Stomach (tissue), 8 donors: ENCODE measurements at regions not wholly inside any gene's neighbourhood (a gene's known extent, or its start where the extent isn't known, plus 50 kb on each side); places are given as distances from the start of the nearest gene placed in this dataset.

ENCODE experiments used
- DNase-seq, 2 donors: peaks; one replicate each; pipeline versions ENCODE4 v3.0.0 to v3.0.0-alpha.2; 2013 to 2019
- H3K27ac ChIP-seq, 5 donors: fragments of 200-600 bp in 4 of 5; sonication (generic) in 4 of 5; one replicate each; pipeline ENCODE4 v1.5.1; 2013 to 2019; ENCODE audit warnings: mild to moderate bottlenecking in 1 of 5, moderate library complexity in 1 of 5
- H3K27me3 ChIP-seq, 3 donors: fragments of 200-600 bp; sonication (generic); one replicate each; pipeline ENCODE4 v1.5.1; 2017 to 2019; ENCODE audit warnings: mixed run types in 1 of 3
- H3K36me3 ChIP-seq, 4 donors: fragments of 200-600 bp; sonication (generic); 1 replicate in 3 of 4; 2 replicates in 1 of 4; pipeline ENCODE4 v1.5.1; 2016 to 2019
- H3K4me1 ChIP-seq, 4 donors: fragments of 200-600 bp; sonication (generic); one replicate each; pipeline ENCODE4 v1.5.1; 2016 to 2019
- H3K4me3 ChIP-seq, 4 donors: fragments of 200-600 bp; sonication (generic) in 3 of 4; one replicate each; pipeline ENCODE4 v1.5.1; 2016 to 2019; ENCODE audit warnings: mild to moderate bottlenecking in 1 of 4
- H3K9me3 ChIP-seq, 4 donors: fragments of 200-600 bp; sonication (generic); one replicate each; pipeline ENCODE4 v1.5.1; 2016 to 2019
- CTCF ChIP-seq, 7 experiments: fragments of 450-650 bp in 4 of 7; fragments of 200-600 bp in 3 of 7; sonication (generic) in 3 of 7; IDR thresholded peaks; one replicate each; pipeline ENCODE4 v1.5.1; 2016 to 2019; ENCODE audit warnings: antibody characterized with exemption in 7 of 7, control low read depth in 2 of 7, mild to moderate bottlenecking in 1 of 7
- EP300 ChIP-seq: sonication (generic); formaldehyde crosslinking; IDR thresholded peaks from one replicate; pipeline ENCODE4 v1.6.1; 2017; ENCODE audit warnings: antibody characterized with exemption
- POLR2A ChIP-seq, 4 donors: fragments of 450-650 bp; IDR thresholded peaks; one replicate each; pipeline ENCODE4 v1.6.1; 2016; ENCODE audit warnings: antibody characterized with exemption in 4 of 4, control low read depth in 2 of 4, mild to moderate bottlenecking in 1 of 4, moderate library complexity in 1 of 4
- POLR2AphosphoS5 ChIP-seq, 3 donors: sonication (generic); formaldehyde crosslinking; IDR thresholded peaks; one replicate each; pipeline ENCODE4 v1.6.1; 2016; ENCODE audit warnings: antibody characterized with exemption in 3 of 3
- WGBS, 5 donors: extraction: QIAGEN DNeasy Blood & Tissue Kit in 3 of 5; methylation state at CpG; one replicate each; pipeline versions ENCODE4 v1.1.5 to v1.1.7; 2013 to 2018; 5-methylcytosine and 5-hydroxymethylcytosine counted together
- intact Hi-C: fragments of 100-400 bp; cut with DNase I; formaldehyde crosslinking; loops from one replicate; pipeline ENCODE4 v1.15.1; 2023; ENCODE audit warnings: low total_unique reads
- donor health status: healthy with polysubstance abuse.
- donor health status: Bipolar disorder and iron deficiency.
- donor health status: healthy.

GRCh38 chr1:121586369-121587229, 401.8 kb downstream of the SRGAP2C start:
- Histone ChIP-seq H3K36me3 (no peaks in the 10 kb centered on the region), H3K27me3 (no peaks in the 10 kb centered on the region), H3K9me3 (peaks cover 0 to 32% (median 10%) of the 10 kb centered on the region in 4 donors), H3K27ac (peak overlapping the region; percentile 24 to 69 (median 52)), H3K4me1 (peaks cover 0 to 8% (median 4%) of the 10 kb centered on the region in 4 donors), H3K4me3 (no peak overlapping the region)
- DNase-seq = peak; percentile 60 to 71
- 33 to 51% (median 46%) methylated on average over 11 to 15 of the region's 15 CpGs for WGBS, 5 donors
- intact Hi-C loops = no loop called here
- TF ChIP-seq EP300 (no peak), POLR2AphosphoS5 (IDR thresholded peaks at IDR 0.05) (no peak), CTCF (IDR thresholded peaks at IDR 0.05) (no peak), POLR2A (IDR thresholded peaks at IDR 0.05) (no peak)

GRCh38 chr1:121587230-121587569, 402.4 kb downstream of the SRGAP2C start:
- no peaks in the 10 kb centered on the region for H3K36me3 ChIP-seq
- peaks cover 0 to 27% (median 10%) of the 10 kb centered on the region in 4 donors for H3K9me3 ChIP-seq
- H3K4me1 ChIP-seq = peaks cover 0 to 8% (median 4%) of the 10 kb centered on the region in 4 donors
- no peaks in the 10 kb centered on the region for H3K27me3 ChIP-seq
- H3K27ac ChIP-seq = peak overlapping the region; percentile 24 to 69 (median 52)
- intact Hi-C loops = no loop called here
- TF ChIP-seq POLR2A (IDR thresholded peaks at IDR 0.05) = no peak
- TF ChIP-seq CTCF (IDR thresholded peaks at IDR 0.05) = no peak
- TF ChIP-seq EP300 = no peak
- no peak for TF ChIP-seq POLR2AphosphoS5 (IDR thresholded peaks at IDR 0.05)
- WGBS, 5 donors = 70 to 100% (median 97%) methylated on average over 2 to 5 of the region's 5 CpGs
- DNase-seq = peak in 1 of 2 donors; percentile 1
- H3K4me3 ChIP-seq = no peak overlapping the region

- no peak overlapping the region for H3K4me3 ChIP-seq
- intact Hi-C loops = no loop called here
- H3K9me3 ChIP-seq = peaks cover 0 to 21% (median 7%) of the 10 kb centered on the region in 4 donors
- H3K27me3 ChIP-seq = no peaks in the 10 kb centered on the region
- TF ChIP-seq EP300 (no peak), POLR2A (IDR thresholded peaks at IDR 0.05) (no peak), CTCF (IDR thresholded peaks at IDR 0.05) (no peak), POLR2AphosphoS5 (IDR thresholded peaks at IDR 0.05) (no peak)
- DNase-seq = peak in 1 of 2 donors; percentile 3
- H3K4me1 ChIP-seq = peaks cover 0 to 8% (median 4%) of the 10 kb centered on the region in 4 donors
- H3K36me3 ChIP-seq = no peaks in the 10 kb centered on the region
- no peak overlapping the region for H3K27ac ChIP-seq
Measured at GRCh38 chr1:121587777-121588176, 403.0 kb downstream of the SRGAP2C start.

- DNase-seq = no peak
- 59 to 72% (median 69%) methylated on average over 3 of the region's 3 CpGs for WGBS, 5 donors
- intact Hi-C loops = no loop called here
- no peak for TF ChIP-seq EP300
- no peak for TF ChIP-seq POLR2A (IDR thresholded peaks at IDR 0.05)
- TF ChIP-seq CTCF (IDR thresholded peaks at IDR 0.05) = no peak
- no peak for TF ChIP-seq POLR2AphosphoS5 (IDR thresholded peaks at IDR 0.05)
- Histone ChIP-seq H3K9me3 (no peaks in the 10 kb centered on the region), H3K4me3 (no peak overlapping the region), H3K36me3 (no peaks in the 10 kb centered on the region), H3K4me1 (no peaks in the 10 kb centered on the region), H3K27me3 (no peaks in the 10 kb centered on the region), H3K27ac (no peak overlapping the region)
Measured at GRCh38 chr1:121594096-121594495, 409.3 kb downstream of the SRGAP2C start.
